HepG2 (cell line): ENCODE measurements at regions not wholly inside any gene's neighbourhood (a gene's known extent, or its start where the extent isn't known, plus 50 kb on each side); places are given as distances from the start of the nearest gene placed in this dataset.

Experiments used
- ATAC-seq: fragments of 200-7000 bp; cut with Tn5 transposase; 3 replicates; pipeline ENCODE4 v1.9.1; 2020; ENCODE audit warnings: mild to moderate bottlenecking, moderate library complexity
- BruUV-seq: library from RNA; stranded (reverse); fragments of 400-500 nt; replicated peaks from 2 replicates; lab custom pipeline; 2021; lab: Mats Ljungman, UMichigan
- CTCF ChIA-PET: fragments of 300-600 bp; formaldehyde crosslinking; extraction: SDS; loops from one replicate; lab custom pipeline; 2021; ENCODE audit warnings: low total read pairs, inconsistent platforms, low intra/inter-chr PET ratio; lab: Yijun Ruan, JAX
- POLR2A ChIA-PET: fragments of 350-600 bp; sonication (Branson Sonifier 250); formaldehyde crosslinking; loops from one replicate; lab custom pipeline; 2020; ENCODE audit warnings: antibody characterized with exemption, inconsistent platforms; lab: Yijun Ruan, JAX
- DNase-seq: peaks from one replicate; pipeline ENCODE4 v3.0.0-alpha.2; 2015; ENCODE audit warnings: low spot score
- FAIRE-seq: peaks from 3 replicates; lab custom pipeline; 2011; peaks lifted over from hg19 to GRCh38; lab: Jason Lieb, UNC
- H2AFZ ChIP-seq: one replicate; pipeline ENCODE4 v1.6.1; 2011; ENCODE audit warnings: low read length, inconsistent platforms
- H3K27ac ChIP-seq: fragments of 300-600 bp; 3 replicates; pipeline ENCODE4 v1.8.0; 2011; ENCODE audit warnings: mixed run types, mild to moderate bottlenecking, mixed read lengths, low read length, inconsistent platforms; ENCODE audit not compliant: insufficient read depth; ENCODE audit errors: extremely low read length
- H3K27me3 ChIP-seq, 2 experiments: fragments of 200-600 bp in 1 of 2; 2 replicates in 1 of 2; 3 replicates in 1 of 2; pipeline versions ENCODE4 v1.6.0 to v1.8.0; 2011; ENCODE audit warnings: low read length in 2 of 2, mild to moderate bottlenecking in 2 of 2, moderate library complexity in 2 of 2, inconsistent platforms in 1 of 2; ENCODE audit not compliant: insufficient read depth in 2 of 2, control insufficient read depth in 1 of 2
- H3K36me3 ChIP-seq, 2 experiments: fragments of 200-600 bp in 1 of 2; replicated peaks in 1 of 2; 2 replicates in 1 of 2; 3 replicates in 1 of 2; pipeline versions ENCODE4 v1.5.1 to v1.8.0; 2011; ENCODE audit warnings: low read length in 2 of 2, inconsistent platforms in 1 of 2; ENCODE audit not compliant: insufficient read depth in 2 of 2, control insufficient read depth in 1 of 2
- H3K4me1 ChIP-seq: 2 replicates; pipeline ENCODE4 v1.5.1; 2012; ENCODE audit warnings: low read length, inconsistent platforms; ENCODE audit not compliant: insufficient read depth
- H3K4me2 ChIP-seq: 2 replicates; pipeline ENCODE4 v1.6.0; 2011; ENCODE audit warnings: low read depth, low read length, inconsistent platforms
- H3K4me3 ChIP-seq, 3 experiments: fragments of 200-600 bp in 1 of 3; sonication (generic), shearing (Covaris generic) in 1 of 3; replicated peaks in 1 of 3; 2 replicates each; pipeline ENCODE4 v1.5.1; 2011 to 2016; ENCODE audit warnings: low read length in 3 of 3, inconsistent platforms in 2 of 3, low read depth in 2 of 3, mild to moderate bottlenecking in 2 of 3, control low read depth in 1 of 3, mixed read lengths in 1 of 3; ENCODE audit not compliant: insufficient read depth in 1 of 3
- H3K79me2 ChIP-seq: one replicate; pipeline ENCODE4 v1.6.1; 2011; ENCODE audit warnings: low read length, inconsistent platforms; ENCODE audit not compliant: insufficient read depth
- H3K9ac ChIP-seq: 2 replicates; pipeline ENCODE4 v1.6.0; 2011; ENCODE audit warnings: mild to moderate bottlenecking, low read depth, low read length, inconsistent platforms; ENCODE audit not compliant: insufficient read depth
- H3K9me3 ChIP-seq: 2 replicates; pipeline ENCODE4 v1.5.1; 2012; ENCODE audit warnings: mild to moderate bottlenecking, low read length
- H4K20me1 ChIP-seq: 2 replicates; pipeline ENCODE4 v1.6.0; 2011; ENCODE audit warnings: inconsistent platforms, mild to moderate bottlenecking, low read length, moderate library complexity; ENCODE audit not compliant: insufficient read depth
- MAX ChIP-seq: IDR thresholded peaks from 2 replicates; pipeline ENCODE4 v1.6.1; 2012; ENCODE audit warnings: inconsistent platforms
- SOX6 ChIP-seq, 2 experiments: fragments of 450-650 bp in 1 of 2; sonication (generic) in 1 of 2; formaldehyde crosslinking in 1 of 2; IDR thresholded peaks; 2 replicates each; pipeline versions ENCODE4 v1.4.0 to v1.6.1; 2017 to 2020; ENCODE audit warnings: antibody characterized with exemption in 1 of 2, mild to moderate bottlenecking in 1 of 2, missing genetic modification reagents in 1 of 2
- ZC3H4 ChIP-seq: sonication (generic); formaldehyde crosslinking; IDR thresholded peaks from 2 replicates; pipeline ENCODE4 v1.4.0; 2020; ENCODE audit warnings: missing genetic modification reagents, borderline replicate concordance
- ZNF263 ChIP-seq: sonication (generic); formaldehyde crosslinking; IDR thresholded peaks from 2 replicates; pipeline ENCODE4 v1.4.0; 2020; ENCODE audit warnings: missing genetic modification reagents
- ZNF407 ChIP-seq: sonication (generic); formaldehyde crosslinking; IDR thresholded peaks from one replicate; pipeline ENCODE4 v1.5.1; 2020; ENCODE audit warnings: mild to moderate bottlenecking, missing genetic modification reagents; ENCODE audit errors: not compliant biosample characterization
- ZNF687 ChIP-seq: sonication (generic); formaldehyde crosslinking; IDR thresholded peaks from 2 replicates; pipeline ENCODE4 v1.5.1; 2020; ENCODE audit warnings: mild to moderate bottlenecking, missing genetic modification reagents, moderate library complexity
- WGBS: methylation state at CpG from one replicate; pipeline ENCODE4 v1.1.6; 2017; ENCODE audit warnings: low lambda C conversion rate; 5-methylcytosine and 5-hydroxymethylcytosine counted together
- in situ Hi-C: cut with HindIII; loops from 2 replicates; pipeline ENCODE4 v1.10.0; 2017; ENCODE audit warnings: low pct_unique_long_range_greater_than_20kb; ENCODE audit not compliant: extremely low pct_ligation_motif_present
- intact Hi-C: fragments of 100-400 bp; cut with micrococcal nuclease; formaldehyde crosslinking; loops from one replicate; pipeline ENCODE4 v1.10.0; 2022; ENCODE audit not compliant: unreplicated experiment

GRCh38 chr7:428927-429827 lies 90.5 kb downstream of the PDGFA start:
- no peak for TF ChIP-seq ZC3H4
- peak; percentile 94 for TF ChIP-seq ZNF263 (CRISPR knock-in tag)
- no peak for TF ChIP-seq SOX6 (IDR thresholded peaks at IDR 0.05)
- no peak for TF ChIP-seq SOX6 (CRISPR knock-in tag; IDR thresholded peaks at IDR 0.05)
- TF ChIP-seq MAX = 0 out of 2 replicates have a peak, but pooled peaks have one; percentile 36
- TF ChIP-seq ZNF407 (CRISPR knock-in tag) = no peak
- peak; percentile 35 for TF ChIP-seq ZNF687 (CRISPR knock-in tag)
- ATAC-seq (peak; percentile 14), FAIRE-seq (no peak), DNase-seq (no peak)
- Histone ChIP-seq H3K27ac (no peak overlapping the region), H4K20me1 (no peaks in the 10 kb centered on the region), H3K9ac (no peak overlapping the region), H2AFZ (no peak overlapping the region), H3K36me3 (no peaks in the 10 kb centered on the region), H3K4me3 (no peak overlapping the region), H3K4me1 (peaks cover 19% of the 10 kb centered on the region), H3K9me3 (no peaks in the 10 kb centered on the region), H3K79me2 (no peaks in the 10 kb centered on the region), H3K27me3 (peaks cover 11 to 34% of the 10 kb centered on the region in 2 experiments; a peak in 3 of 5 replicates), H3K4me2 (no peak overlapping the region)
- CTCF ChIA-PET = no interaction called here
- WGBS = 60% methylated on average over 19 of the region's 48 CpGs
- BruUV-seq = no TSS peak
- POLR2A ChIA-PET = no interaction called here
- in situ Hi-C loops (no loop called here), intact Hi-C loops (loop anchor here (10.0 kb wide), 1 partner anchor 54 kb away; no protein-coding TSS in a partner anchor)
